HG03045 (cell line): ENCODE measurements at regions not wholly inside any gene's neighbourhood (a gene's known extent, or its start where the extent isn't known, plus 50 kb on each side); places are given as distances from the start of the nearest gene placed in this dataset.

ENCODE experiments used
- ATAC-seq: cut with Tn5 transposase; IDR thresholded peaks from one replicate; pipeline ENCODE4 v1.9.1; 2021; ENCODE audit warnings: mild to moderate bottlenecking, moderate library complexity; ENCODE audit not compliant: unreplicated experiment

GRCh38 chr4:155081222-155081621 is 127.2 kb upstream of the NPY2R start:
- no peak for ATAC-seq

- no peak for ATAC-seq
Observed at GRCh38 chr4:155085843-155086530, 122.4 kb upstream of the NPY2R start.

DNA sequence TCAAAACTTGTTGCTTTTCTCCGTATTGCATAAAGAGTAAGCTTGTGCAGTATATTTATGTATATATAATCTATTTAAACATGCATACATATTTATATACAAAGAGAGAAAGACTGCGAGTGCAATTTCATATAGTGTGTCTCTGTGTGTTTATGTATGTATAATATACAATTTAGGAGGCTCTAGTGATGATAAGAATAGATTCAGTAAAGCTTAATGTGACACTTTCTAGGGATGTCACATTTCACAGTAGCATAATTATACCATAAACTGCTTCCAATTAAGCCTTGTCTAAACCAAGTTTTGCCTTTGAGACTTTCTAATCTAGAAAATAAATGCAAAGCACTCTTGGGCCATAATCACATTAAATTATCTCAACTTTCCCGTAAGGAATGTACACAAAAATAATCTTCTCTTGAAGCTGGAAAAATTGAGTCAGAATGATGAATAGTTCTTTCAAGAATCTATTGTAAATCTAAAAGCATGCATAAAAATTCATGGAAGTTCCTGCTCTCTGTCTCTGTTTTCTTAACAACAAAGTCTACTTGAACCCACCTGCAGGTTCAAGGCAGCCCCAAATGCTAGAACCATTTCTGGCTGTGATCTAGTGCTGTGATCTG is 114.1 kb upstream of the NPY2R start:
- ATAC-seq = no peak

DNA sequence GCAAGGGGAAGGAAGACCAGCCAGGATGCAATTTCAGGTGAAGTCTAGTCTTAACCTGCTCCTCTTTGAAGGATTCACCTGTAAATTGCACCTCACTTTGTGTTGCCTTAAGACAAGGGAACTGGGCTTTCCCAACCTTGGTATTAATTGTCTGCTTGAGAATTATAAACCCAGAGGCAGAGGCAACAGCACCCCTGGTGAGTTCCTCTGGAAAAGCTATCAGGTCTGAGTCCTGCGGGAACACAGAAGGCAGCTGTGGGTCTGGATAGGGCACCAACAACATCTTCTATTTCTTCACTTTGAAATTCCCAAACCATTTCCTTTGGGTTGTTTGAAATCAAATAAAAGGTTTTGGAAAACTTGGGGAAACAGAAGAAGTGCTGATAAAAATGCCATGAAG is 109.2 kb upstream of the NPY2R start:
- ATAC-seq = no peak

- no peak for ATAC-seq
Observed at GRCh38 chr4:155106629-155107028, 101.8 kb upstream of the NPY2R start.

- ATAC-seq = no peak
Observed at GRCh38 chr4:155107059-155107458, 101.4 kb upstream of the NPY2R start.

GRCh38 chr4:155114790-155115189 is 93.6 kb upstream of the NPY2R start:
- no peak for ATAC-seq

DNA sequence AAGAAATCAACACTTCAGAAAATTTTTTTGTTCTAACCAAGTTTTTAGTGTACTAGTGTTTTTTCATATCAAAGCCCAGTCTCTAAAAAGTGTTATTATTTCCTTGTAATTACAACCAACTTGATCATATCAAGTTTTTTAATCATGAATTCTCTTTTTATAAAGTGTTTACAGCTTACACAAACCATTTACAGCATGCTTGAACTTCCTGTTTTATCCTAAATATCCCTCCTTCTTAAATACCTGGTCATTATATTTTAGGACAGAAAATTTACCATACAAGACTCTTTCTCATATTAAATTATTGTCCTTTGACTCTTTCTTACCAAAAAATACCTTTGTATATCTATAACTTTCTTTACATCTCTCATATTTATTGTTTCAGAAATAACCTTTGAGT is 89.4 kb upstream of the NPY2R start:
- no peak for ATAC-seq

DNA sequence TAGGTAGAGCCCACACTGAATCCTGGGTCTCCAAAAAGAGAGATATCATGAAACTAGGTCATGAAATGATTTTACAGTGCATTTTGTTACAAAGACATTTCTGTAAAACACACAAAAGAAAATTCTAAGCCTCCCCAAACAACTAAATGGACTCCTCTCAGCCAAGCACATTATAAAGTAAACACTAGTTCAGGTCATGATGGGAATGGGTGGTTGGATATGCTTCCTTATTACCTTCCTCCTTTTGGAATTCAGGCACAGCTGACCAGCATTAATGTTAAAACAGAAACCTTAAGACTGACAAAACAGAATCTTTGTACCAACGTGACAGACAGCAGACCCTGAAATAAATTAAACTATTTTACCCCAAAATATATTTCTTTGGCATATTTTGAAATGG is 87.9 kb upstream of the NPY2R start:
- no peak for ATAC-seq

- no peak for ATAC-seq
Observed at GRCh38 chr4:155122382-155122781, 86.1 kb upstream of the NPY2R start.

DNA sequence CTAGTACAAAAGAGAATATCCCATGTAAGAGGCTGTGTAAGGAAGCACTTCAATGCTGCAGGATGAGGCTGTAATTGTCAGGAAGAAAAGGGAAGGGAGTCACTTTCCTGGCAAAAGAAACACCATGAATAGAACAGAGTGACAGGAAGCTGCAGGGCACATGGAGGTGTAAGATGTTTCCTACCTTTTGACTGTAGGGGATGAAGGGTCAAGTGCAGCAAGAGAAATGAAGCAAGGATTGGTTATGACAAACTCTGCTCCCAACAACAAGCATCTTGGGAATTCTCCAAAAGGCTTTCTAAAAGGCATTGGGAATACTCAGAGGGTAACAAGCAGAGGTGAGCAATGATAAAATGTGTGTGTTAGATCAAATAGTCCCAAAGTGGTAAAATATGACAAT is 74.3 kb upstream of the NPY2R start:
- no peak for ATAC-seq

DNA sequence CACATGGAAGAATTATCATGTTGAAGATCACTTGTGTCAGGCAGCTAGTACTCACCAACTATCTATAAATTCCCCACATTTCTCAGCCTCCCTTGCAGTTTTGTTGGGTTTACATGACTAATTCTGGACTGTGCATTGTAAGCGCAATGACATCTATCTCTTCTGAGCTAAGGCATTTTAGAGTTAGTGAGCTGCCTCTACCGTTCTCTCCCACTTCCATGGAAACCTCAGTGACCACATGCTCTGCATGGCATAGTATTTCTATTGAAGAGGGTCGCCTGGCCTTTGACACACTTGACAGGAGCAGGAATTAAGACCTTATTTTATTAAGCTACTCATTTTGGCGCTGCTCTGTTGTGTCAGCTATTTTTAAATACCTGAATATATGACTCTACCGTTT is 67.5 kb upstream of the NPY2R start:
- ATAC-seq = no peak

DNA sequence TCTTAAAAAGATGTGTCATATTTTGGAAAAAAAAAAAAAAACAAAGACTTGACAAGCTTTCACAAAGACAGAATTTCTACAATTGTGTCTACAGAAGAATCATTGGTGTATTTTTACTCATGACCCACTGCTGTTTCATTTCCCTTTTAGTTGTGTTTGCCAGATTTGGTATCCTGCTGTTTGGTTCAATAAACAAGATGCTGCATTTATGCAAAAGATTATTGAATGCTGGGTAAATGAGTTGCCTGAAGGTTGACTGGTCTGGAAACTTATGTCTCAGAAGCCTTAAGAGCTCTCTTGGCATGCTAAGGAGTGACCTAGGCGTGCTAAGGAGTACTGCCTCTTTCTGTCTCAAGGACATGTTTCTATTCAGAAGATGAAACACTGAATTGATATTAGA is 64.9 kb upstream of the NPY2R start:
- ATAC-seq = no peak
